ENCODE measurements at regions not wholly inside any gene's neighbourhood (a gene's known extent, or its start where the extent isn't known, plus 50 kb on each side); places are given as distances from the start of the nearest gene placed in this dataset.

DNA sequence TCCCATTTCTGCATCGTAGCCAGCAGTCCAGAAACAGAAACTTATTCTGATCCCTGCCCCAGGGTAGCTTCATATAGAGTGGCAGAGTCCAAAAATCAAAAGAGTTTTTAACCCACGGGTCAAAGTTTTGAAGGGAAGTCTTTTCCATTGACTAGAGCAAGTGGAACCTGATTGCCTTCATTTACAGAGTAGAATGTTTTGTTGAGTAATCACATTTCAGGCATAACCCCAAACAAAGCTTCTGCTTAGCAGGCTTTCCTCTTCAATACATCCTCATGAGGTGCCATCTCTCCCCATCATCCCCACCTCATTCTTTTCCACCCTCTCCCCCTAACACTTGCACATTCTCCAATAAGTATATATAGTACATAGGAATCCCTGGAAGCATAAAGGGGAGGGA is 516.0 kb upstream of the FBXO33 start:
- TF ChIP-seq TAF1 (IDR thresholded peaks at IDR 0.05; ENCODE audit: borderline replicate concordance, insufficient read depth, low read length) (no peak), POLR2AphosphoS5 (IDR thresholded peaks at IDR 0.05; ENCODE audit: low read depth, low read length) (no peak), SIN3A (IDR thresholded peaks at IDR 0.05; ENCODE audit: borderline replicate concordance, insufficient read depth, low read length) (no peak)
- TF ChIP-seq, protein P1, sequence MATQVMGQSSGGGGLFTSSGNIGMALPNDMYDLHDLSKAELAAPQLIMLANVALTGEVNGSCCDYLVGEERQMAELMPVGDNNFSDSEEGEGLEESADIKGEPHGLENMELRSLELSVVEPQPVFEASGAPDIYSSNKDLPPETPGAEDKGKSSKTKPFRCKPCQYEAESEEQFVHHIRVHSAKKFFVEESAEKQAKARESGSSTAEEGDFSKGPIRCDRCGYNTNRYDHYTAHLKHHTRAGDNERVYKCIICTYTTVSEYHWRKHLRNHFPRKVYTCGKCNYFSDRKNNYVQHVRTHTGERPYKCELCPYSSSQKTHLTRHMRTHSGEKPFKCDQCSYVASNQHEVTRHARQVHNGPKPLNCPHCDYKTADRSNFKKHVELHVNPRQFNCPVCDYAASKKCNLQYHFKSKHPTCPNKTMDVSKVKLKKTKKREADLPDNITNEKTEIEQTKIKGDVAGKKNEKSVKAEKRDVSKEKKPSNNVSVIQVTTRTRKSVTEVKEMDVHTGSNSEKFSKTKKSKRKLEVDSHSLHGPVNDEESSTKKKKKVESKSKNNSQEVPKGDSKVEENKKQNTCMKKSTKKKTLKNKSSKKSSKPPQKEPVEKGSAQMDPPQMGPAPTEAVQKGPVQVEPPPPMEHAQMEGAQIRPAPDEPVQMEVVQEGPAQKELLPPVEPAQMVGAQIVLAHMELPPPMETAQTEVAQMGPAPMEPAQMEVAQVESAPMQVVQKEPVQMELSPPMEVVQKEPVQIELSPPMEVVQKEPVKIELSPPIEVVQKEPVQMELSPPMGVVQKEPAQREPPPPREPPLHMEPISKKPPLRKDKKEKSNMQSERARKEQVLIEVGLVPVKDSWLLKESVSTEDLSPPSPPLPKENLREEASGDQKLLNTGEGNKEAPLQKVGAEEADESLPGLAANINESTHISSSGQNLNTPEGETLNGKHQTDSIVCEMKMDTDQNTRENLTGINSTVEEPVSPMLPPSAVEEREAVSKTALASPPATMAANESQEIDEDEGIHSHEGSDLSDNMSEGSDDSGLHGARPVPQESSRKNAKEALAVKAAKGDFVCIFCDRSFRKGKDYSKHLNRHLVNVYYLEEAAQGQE (IDR thresholded peaks at IDR 0.05; ENCODE audit: insufficient read depth in 1 of 2, low read depth in 2 of 2, low read length in 2 of 2): no peak

Measured in PFSK-1 (cell line).